NCI-H226 (cell line): ENCODE measurements at regions not wholly inside any gene's neighbourhood (a gene's known extent, or its start where the extent isn't known, plus 50 kb on each side); places are given as distances from the start of the nearest gene placed in this dataset.

ENCODE experiments used
- DNase-seq: peaks from one replicate; pipeline ENCODE4 v3.0.0-alpha.2; 2015

- no peak for DNase-seq
These were observed 196.8 kb upstream of the RPS6KA3 start for GRCh38 chrX:20463296-20464075.

DNA sequence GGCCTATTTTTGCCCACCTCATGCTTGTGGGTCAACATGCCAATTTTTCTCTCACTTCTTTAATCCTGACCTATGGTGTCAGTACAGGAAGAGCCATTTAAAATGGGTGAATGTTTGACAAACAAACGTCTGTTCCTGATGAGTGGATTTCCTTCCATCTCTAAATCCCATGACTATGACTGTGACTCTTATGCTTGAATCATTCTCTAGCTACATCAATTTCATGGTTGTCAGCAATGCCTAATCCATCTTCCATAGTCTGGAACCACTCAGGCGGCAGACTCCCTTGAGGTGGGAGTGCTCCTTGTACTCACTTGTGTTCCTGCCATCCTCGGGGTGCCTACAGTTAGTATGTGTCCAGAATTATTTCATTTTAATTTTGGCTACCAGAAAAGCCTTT is 194.9 kb upstream of the RPS6KA3 start:
- DNase-seq, result peak; percentile 10

GRCh38 chrX:20461002-20461401 is 194.3 kb upstream of the RPS6KA3 start:
- no peak for DNase-seq

GRCh38 chrX:20459410-20460350 is 193.0 kb upstream of the RPS6KA3 start:
- no peak for DNase-seq

DNA sequence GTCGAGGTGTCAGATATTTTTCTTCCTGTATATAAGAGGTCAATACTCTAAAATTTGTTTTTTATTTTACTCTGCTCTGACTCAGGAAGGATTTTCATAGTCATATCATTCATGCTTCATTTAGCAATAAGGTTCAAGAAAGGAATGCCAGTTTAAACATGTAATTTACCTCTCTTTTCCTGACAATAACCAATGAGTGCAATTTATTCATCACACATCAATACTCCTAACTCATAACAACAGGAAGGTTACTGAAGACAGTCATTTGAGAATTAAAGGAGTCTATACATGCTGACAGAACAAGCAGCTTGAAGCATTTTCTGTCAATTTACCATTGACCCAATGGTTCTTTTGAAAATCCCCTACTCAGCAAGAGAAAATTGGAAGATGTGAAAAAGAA is 190.3 kb upstream of the RPS6KA3 start:
- no peak for DNase-seq

DNA sequence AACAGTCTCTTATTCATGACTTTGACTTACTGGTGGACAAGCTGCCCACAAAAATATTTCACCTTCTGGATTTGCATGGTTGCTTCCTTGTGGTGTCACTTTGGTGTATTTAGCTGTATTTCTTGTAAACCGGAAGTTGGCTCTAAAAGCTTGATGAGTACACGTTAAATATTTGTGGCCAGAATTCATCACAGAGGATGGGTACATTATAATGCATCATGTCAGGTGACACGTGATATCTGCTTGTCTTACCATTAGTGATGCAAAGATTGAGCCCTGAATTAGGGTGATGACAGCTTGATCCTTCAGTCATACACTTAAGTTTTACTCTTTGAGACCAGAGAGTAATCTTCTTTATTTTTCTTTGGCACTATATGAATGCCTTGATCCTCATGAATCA is 188.3 kb upstream of the RPS6KA3 start:
- no peak for DNase-seq

DNA sequence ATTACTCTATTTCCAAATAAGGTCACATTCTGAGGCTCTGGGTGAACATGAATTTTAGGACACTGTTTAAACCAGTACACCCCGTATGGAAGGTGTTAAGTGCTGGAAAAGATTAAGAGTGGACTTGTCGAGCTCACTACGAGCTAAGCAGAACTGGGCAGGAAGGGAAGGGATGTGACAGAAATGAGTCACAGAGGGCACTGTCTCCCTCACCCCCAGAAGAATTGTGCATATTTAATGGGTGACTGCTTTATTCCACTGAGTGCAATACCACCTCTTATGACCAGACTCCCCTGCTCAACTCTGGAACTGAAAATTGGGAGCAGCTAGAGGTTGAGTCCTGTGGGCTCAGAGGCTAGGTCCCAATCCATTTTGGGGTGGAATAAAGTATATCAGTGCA is 187.4 kb upstream of the RPS6KA3 start:
- no peak for DNase-seq

GRCh38 chrX:20452487-20452886 is 185.8 kb upstream of the RPS6KA3 start:
- no peak for DNase-seq

- DNase-seq, result no peak
These were observed 185.2 kb upstream of the RPS6KA3 start for GRCh38 chrX:20451929-20452328.

DNA sequence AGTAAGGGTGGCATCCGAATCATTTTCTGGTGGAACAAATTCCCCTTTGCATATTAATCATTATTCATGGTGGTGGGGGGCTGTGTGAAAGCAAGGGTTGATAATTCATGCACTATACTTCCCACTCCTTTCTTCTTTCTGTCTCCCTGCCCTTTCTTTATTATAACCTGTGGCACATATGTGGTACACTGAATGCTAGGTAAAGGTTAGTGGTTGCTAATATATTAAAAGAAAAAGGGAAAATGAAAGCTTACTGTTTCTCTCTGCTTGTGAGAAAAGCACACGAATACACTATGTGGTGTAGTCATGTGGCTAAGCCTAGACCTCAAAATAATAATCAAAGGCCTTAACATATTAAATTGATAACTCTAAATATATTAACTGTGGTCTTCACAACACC is 178.4 kb upstream of the RPS6KA3 start:
- DNase-seq, result no peak

GRCh38 chrX:20442597-20442996 is 175.9 kb upstream of the RPS6KA3 start:
- peak; percentile 12 for DNase-seq

- DNase-seq, result no peak
These were observed 174.4 kb upstream of the RPS6KA3 start for GRCh38 chrX:20441123-20441522.

GRCh38 chrX:20438871-20439526 is 172.3 kb upstream of the RPS6KA3 start:
- no peak for DNase-seq

DNA sequence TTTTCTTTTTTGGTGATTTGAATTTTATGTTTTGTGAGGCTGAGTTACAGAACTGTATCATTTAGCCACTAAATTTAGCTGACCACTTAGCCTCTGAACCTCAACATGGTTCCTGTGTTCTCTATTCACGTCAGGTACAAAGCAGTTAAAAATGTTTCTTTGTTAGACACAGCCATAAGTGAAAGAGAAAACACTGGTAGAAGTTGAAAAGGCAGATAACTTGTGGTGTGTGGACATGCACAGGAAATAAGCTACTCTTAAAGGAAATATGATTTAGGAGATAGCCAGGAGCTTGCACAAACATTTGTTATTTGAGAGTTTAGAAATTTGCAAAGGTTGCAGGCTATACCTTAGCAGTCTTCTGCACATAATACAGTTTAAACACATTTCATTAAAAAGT is 171.0 kb upstream of the RPS6KA3 start:
- DNase-seq, result no peak

- no peak for DNase-seq
These were observed 169.2 kb upstream of the RPS6KA3 start for GRCh38 chrX:20435913-20436312.

- DNase-seq, result no peak
These were observed 168.3 kb upstream of the RPS6KA3 start for GRCh38 chrX:20434986-20435385.

GRCh38 chrX:20433388-20433775 is 166.7 kb upstream of the RPS6KA3 start:
- DNase-seq, result peak; percentile 75

DNA sequence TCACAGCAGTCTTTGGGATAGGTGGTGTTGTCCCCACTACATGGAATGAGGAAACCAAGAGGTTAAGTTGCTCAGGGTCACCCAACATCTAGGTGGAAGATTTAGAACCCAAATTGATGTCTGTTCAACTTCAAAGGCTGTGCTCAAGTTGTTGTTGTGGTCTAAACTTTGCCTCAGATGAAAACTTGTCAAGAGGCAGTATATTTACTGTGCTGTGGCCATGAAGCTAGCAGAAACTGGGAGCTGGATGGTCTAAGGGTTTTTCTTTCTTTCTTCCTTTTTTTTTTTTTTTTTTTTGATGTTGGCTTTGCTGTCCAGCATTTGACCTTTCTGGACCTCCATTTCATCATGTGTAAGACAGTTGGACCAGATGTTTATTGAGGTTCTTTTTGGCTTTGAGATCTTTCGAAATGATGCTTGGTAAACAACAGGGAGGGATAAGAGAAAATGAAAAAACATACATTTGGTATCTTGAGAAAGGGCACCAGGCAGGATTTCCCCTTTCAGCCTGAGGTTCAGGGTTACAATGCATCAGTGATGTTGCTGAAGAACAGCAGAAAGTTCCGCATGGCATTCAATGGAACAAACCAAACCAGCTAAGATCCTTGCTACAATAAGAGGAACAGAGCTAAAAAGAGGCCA is 166.2 kb upstream of the RPS6KA3 start:
- DNase-seq, result no peak

GRCh38 chrX:20432048-20432447 is 165.3 kb upstream of the RPS6KA3 start:
- peak; percentile 42 for DNase-seq

GRCh38 chrX:20431486-20431885 is 164.8 kb upstream of the RPS6KA3 start:
- no peak for DNase-seq

DNA sequence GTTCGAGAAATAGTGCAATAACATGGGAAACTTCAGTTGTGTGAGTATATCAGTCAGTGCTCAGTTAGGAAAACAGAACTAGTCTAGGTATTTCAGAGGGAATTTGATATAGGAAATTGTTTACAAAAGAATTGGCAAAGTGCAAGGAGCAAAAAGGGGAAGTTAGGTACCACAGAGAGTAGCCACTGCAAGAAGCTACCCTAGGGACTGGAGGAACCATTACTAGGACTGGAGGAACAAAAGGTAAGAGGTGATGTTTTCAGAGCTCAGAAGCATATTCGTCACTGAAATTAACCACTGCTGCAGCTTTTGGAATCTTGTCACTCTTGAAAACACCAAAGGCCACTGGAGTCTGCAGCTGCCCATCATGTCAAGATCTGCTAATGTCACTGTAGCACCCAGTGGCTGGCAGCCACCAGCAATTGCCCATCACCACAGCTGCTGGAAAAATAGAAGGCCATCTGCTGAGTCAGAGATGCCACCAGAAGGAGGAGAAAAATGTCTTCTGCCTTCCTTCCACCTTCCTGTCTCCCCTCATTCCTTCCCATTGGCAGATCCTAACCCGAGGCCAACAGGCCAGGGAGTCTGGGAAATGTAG is 160.6 kb upstream of the RPS6KA3 start:
- no peak for DNase-seq

DNA sequence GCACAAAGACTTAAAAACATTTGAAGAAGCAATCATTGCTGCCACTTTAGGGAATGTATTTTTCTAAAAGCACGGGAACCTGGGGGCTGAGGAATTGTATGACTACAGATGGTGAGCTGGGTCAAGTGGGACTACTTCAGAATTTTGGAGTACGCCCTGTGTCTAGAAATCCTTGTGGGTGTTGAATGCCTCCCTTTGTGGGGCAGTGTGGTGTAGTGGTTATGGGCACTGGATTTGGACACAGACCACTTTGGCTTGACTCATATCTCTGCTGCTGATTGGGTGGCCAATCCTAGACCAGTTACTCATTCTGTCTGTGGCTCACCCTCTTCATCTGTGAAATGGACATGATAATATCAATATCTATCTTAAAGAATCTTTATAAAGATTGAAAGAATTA is 155.0 kb upstream of the RPS6KA3 start:
- DNase-seq, result no peak

GRCh38 chrX:20421275-20421674 is 154.6 kb upstream of the RPS6KA3 start:
- peak; percentile 12 for DNase-seq
